H9 (cell line): ENCODE measurements at regions not wholly inside any gene's neighbourhood (a gene's known extent, or its start where the extent isn't known, plus 50 kb on each side); places are given as distances from the start of the nearest gene placed in this dataset.

ENCODE experiments used
- DNase-seq: peaks from one replicate; pipeline ENCODE4 v3.0.0-alpha.2; 2017
- H2AFZ ChIP-seq: one replicate; pipeline ENCODE4 v1.6.1; 2013; ENCODE audit warnings: mild to moderate bottlenecking, low read length, control low read depth, moderate library complexity
- H2AK5ac ChIP-seq: 2 replicates; pipeline ENCODE4 v1.6.1; 2013; ENCODE audit warnings: low read length, control low read depth, mixed read lengths; ENCODE audit not compliant: insufficient read length
- H2BK120ac ChIP-seq: one replicate; pipeline ENCODE4 v1.6.1; 2013; ENCODE audit warnings: low read depth, mild to moderate bottlenecking, low read length, control low read depth, inconsistent platforms; ENCODE audit not compliant: poor library complexity, severe bottlenecking
- H2BK12ac ChIP-seq: 2 replicates; pipeline ENCODE4 v1.6.1; 2013; ENCODE audit warnings: low read length, control low read depth, mixed read lengths, low read depth; ENCODE audit not compliant: insufficient read length
- H2BK15ac ChIP-seq: 2 replicates; pipeline ENCODE4 v1.6.1; 2013; ENCODE audit warnings: low read depth, low read length, control low read depth
- H2BK20ac ChIP-seq: one replicate; pipeline ENCODE4 v1.6.1; 2013; ENCODE audit warnings: low read depth, mild to moderate bottlenecking, low read length, control low read depth, inconsistent platforms; ENCODE audit not compliant: poor library complexity, severe bottlenecking
- H2BK5ac ChIP-seq: 2 replicates; pipeline ENCODE4 v1.6.1; 2013; ENCODE audit warnings: low read length, control low read depth, mixed read lengths; ENCODE audit not compliant: insufficient read length
- H3K14ac ChIP-seq: 2 replicates; pipeline ENCODE4 v1.6.1; 2013; ENCODE audit warnings: low read length, control low read depth; ENCODE audit not compliant: insufficient read depth
- H3K18ac ChIP-seq: 2 replicates; pipeline ENCODE4 v1.6.1; 2013; ENCODE audit warnings: low read depth, mild to moderate bottlenecking, mixed read lengths, low read length, control low read depth; ENCODE audit not compliant: insufficient read length
- H3K23ac ChIP-seq: 2 replicates; pipeline ENCODE4 v1.6.1; 2013; ENCODE audit warnings: low read length, control low read depth, mixed read lengths, low read depth; ENCODE audit not compliant: insufficient read length
- H3K23me2 ChIP-seq: 2 replicates; pipeline ENCODE4 v1.6.1; 2013; ENCODE audit warnings: low read depth, mild to moderate bottlenecking, mixed read lengths, low read length, control low read depth; ENCODE audit not compliant: insufficient read length, poor library complexity, severe bottlenecking
- H3K27ac ChIP-seq: 2 replicates; pipeline ENCODE4 v1.5.1; 2013; ENCODE audit warnings: low read length, control low read depth, mixed read lengths, low read depth; ENCODE audit not compliant: insufficient read length
- H3K27me3 ChIP-seq: 2 replicates; pipeline ENCODE4 v1.6.1; 2013; ENCODE audit warnings: low read length, control low read depth, inconsistent platforms; ENCODE audit not compliant: insufficient read depth
- H3K4ac ChIP-seq: 2 replicates; pipeline ENCODE4 v1.6.1; 2013; ENCODE audit warnings: low read depth, mild to moderate bottlenecking, control low read depth, inconsistent platforms, low read length, moderate library complexity
- H3K4me1 ChIP-seq: 2 replicates; pipeline ENCODE4 v1.6.1; 2013; ENCODE audit warnings: low read length, control low read depth, inconsistent platforms; ENCODE audit not compliant: insufficient read depth
- H3K4me2 ChIP-seq: 2 replicates; pipeline ENCODE4 v1.6.1; 2013; ENCODE audit warnings: low read length, control low read depth, mixed read lengths; ENCODE audit not compliant: insufficient read length, insufficient read depth
- H3K56ac ChIP-seq: 2 replicates; pipeline ENCODE4 v1.6.1; 2013; ENCODE audit warnings: low read depth, mild to moderate bottlenecking, mixed read lengths, low read length, control low read depth; ENCODE audit not compliant: insufficient read length
- H3K79me1 ChIP-seq: 2 replicates; pipeline ENCODE4 v1.6.1; 2013; ENCODE audit warnings: low read depth, mild to moderate bottlenecking, moderate library complexity, low read length, control low read depth, inconsistent platforms; ENCODE audit not compliant: insufficient read depth, poor library complexity, severe bottlenecking
- H3K79me2 ChIP-seq: 2 replicates; pipeline ENCODE4 v1.6.1; 2013; ENCODE audit warnings: low read length, control low read depth, inconsistent platforms; ENCODE audit not compliant: insufficient read depth
- H3K9ac ChIP-seq: 2 replicates; pipeline ENCODE4 v1.6.1; 2013; ENCODE audit warnings: low read length, control low read depth, mixed read lengths; ENCODE audit not compliant: insufficient read length; ENCODE audit errors: extremely low read depth
- H3K9me3 ChIP-seq: one replicate; pipeline ENCODE4 v1.6.1; 2013; ENCODE audit warnings: low read depth, low read length, inconsistent platforms; ENCODE audit not compliant: control insufficient read depth
- H3T11ph ChIP-seq: one replicate; pipeline ENCODE4 v1.6.1; 2013; ENCODE audit warnings: mild to moderate bottlenecking, low read length, control low read depth, inconsistent platforms
- H4K20me1 ChIP-seq: one replicate; pipeline ENCODE4 v1.6.1; 2013; ENCODE audit not compliant: control insufficient read depth, insufficient read length, insufficient read depth
- H4K5ac ChIP-seq: 2 replicates; pipeline ENCODE4 v1.6.1; 2013; ENCODE audit warnings: low read depth, mild to moderate bottlenecking, mixed read lengths, low read length, control low read depth; ENCODE audit not compliant: insufficient read length
- H4K8ac ChIP-seq: replicated peaks from 2 replicates; pipeline ENCODE4 v1.6.1; 2013; ENCODE audit warnings: low read length, control low read depth, mixed read lengths, low read depth; ENCODE audit not compliant: insufficient read length
- H4K91ac ChIP-seq: 2 replicates; pipeline ENCODE4 v1.6.1; 2013; ENCODE audit warnings: low read depth, mild to moderate bottlenecking, moderate library complexity, mixed read lengths, low read length, control low read depth; ENCODE audit not compliant: insufficient read length
- H3K27ac Mint-ChIP-seq, 3 experiments: 2 replicates in 2 of 3; 3 replicates in 1 of 3; pipeline ENCODE4 v1.8.0; 2020 to 2021; ENCODE audit warnings: mixed read lengths in 3 of 3, mild to moderate bottlenecking in 1 of 3, moderate library complexity in 1 of 3
- H3K27me3 Mint-ChIP-seq: 2 replicates; pipeline ENCODE4 v1.8.0; 2021; ENCODE audit warnings: low read depth, mild to moderate bottlenecking, moderate library complexity, mixed read lengths
- H3K36me3 Mint-ChIP-seq, 3 experiments: 2 replicates in 2 of 3; 3 replicates in 1 of 3; pipeline ENCODE4 v1.8.0; 2020 to 2021; ENCODE audit warnings: low read depth in 3 of 3, mixed read lengths in 3 of 3; ENCODE audit not compliant: insufficient read depth in 1 of 3
- H3K4me1 Mint-ChIP-seq, 2 experiments: 2 replicates each; pipeline ENCODE4 v1.8.0; 2020; ENCODE audit warnings: mixed read lengths in 2 of 2
- H3K4me3 Mint-ChIP-seq, 2 experiments: 2 replicates in 1 of 2; 3 replicates in 1 of 2; pipeline ENCODE4 v1.8.0; 2020 to 2021; ENCODE audit warnings: mild to moderate bottlenecking in 2 of 2, mixed read lengths in 2 of 2, moderate library complexity in 1 of 2
- H3K9me3 Mint-ChIP-seq, 2 experiments: 2 replicates in 1 of 2; 3 replicates in 1 of 2; pipeline ENCODE4 v1.8.0; 2020; ENCODE audit warnings: mild to moderate bottlenecking in 2 of 2, mixed read lengths in 2 of 2, moderate library complexity in 1 of 2
- CTCF ChIP-seq: fragments of 200-600 bp; sonication (generic); conservative IDR thresholded peaks from 3 replicates; pipeline ENCODE4 v1.8.0; 2021; ENCODE audit warnings: antibody characterized with exemption, mild to moderate bottlenecking
- WGBS: extraction: QIAGEN DNeasy Blood & Tissue Kit; methylation state at CpG from one replicate; pipeline ENCODE4 v1.1.7; 2013; ENCODE audit warnings: missing lambda C conversion rate, low lambda C conversion rate, mixed read lengths; ENCODE audit not compliant: insufficient read length; ENCODE audit errors: extremely low coverage; 5-methylcytosine and 5-hydroxymethylcytosine counted together

DNA sequence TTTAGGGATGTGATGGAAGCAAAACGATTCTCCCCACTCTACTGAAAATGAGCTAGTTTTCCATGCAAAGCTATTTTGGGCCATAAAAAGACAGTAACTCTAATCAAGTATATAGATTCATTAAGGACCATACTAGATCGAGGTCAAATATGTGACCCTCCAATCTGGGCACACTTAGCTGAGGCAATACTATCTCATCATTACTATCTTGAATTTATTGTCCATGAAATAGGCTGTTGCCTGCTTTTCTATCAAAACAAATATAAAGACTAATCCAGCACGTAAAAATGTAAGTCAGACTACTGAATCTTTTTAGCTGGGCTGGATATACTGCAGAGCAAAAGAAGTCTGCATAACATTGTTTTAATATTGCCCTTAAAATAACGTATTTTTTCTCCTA lies 943.1 kb downstream of the NR2F1-AS1 start:
- Histone ChIP-seq H2BK20ac (no peak overlapping the region), H3K23me2 (no peaks in the 10 kb centered on the region), H3K4ac (no peak overlapping the region), H3K18ac (no peak overlapping the region), H3K9ac (no peak overlapping the region), H3K4me1 (no peaks in the 10 kb centered on the region; the same call in 1 of the 2 replicates), H2BK5ac (no peak overlapping the region), H2AK5ac (no peak overlapping the region), H3K27ac (no peak overlapping the region), H4K8ac (no peak overlapping the region), H4K5ac (no peak overlapping the region), H2BK120ac (no peak overlapping the region), H2BK12ac (no peak overlapping the region), H3K56ac (no peak overlapping the region), H3K4me2 (no peak overlapping the region), H4K91ac (no peak overlapping the region), H4K20me1 (no peaks in the 10 kb centered on the region), H3K14ac (no peak overlapping the region), H3K79me2 (no peaks in the 10 kb centered on the region), H3K79me1 (no peaks in the 10 kb centered on the region), H3K27me3 (no peaks in the 10 kb centered on the region), H3T11ph (no peak overlapping the region), H2AFZ (no peak overlapping the region), H3K23ac (no peak overlapping the region), H3K9me3 (no peaks in the 10 kb centered on the region), H2BK15ac (no peak overlapping the region)
- Mint-ChIP-seq H3K9me3 (no peaks in the 10 kb centered on the region), H3K36me3 (no peaks in the 10 kb centered on the region), H3K4me1 (peaks cover 26 to 35% of the 10 kb centered on the region in 2 experiments), H3K4me3 (no peak overlapping the region), H3K27me3 (no peaks in the 10 kb centered on the region), H3K27ac (peak overlapping the region in 1 of 3 experiments; percentile 42; a peak in 1 of 7 replicates)
- DNase-seq = no peak
- TF ChIP-seq CTCF = no peak
- no CpG with 5 or more reads among the region's 4 CpGs for WGBS
